ENCODE measurements at regions not wholly inside any gene's neighbourhood (a gene's known extent, or its start where the extent isn't known, plus 50 kb on each side); places are given as distances from the start of the nearest gene placed in this dataset.

- ChIA-PET CTCF (no interaction called here), POLR2A (ENCODE audit: unreplicated experiment) (no interaction called here)
- no peak for DNase-seq
These were observed 762.3 kb downstream of the C6orf118 start for GRCh38 chr6:164547076-164547475.

More at GRCh38 chr6:164547076-164547475, 762.3 kb downstream of the C6orf118 start:
- no peak overlapping the region for H2BK120ac ChIP-seq (ENCODE audit: low read depth, low read length)
- no peaks in the 10 kb centered on the region for H3K4me1 ChIP-seq (ENCODE audit: control insufficient read depth, insufficient read depth, low read length)
- H3K36me3 ChIP-seq (ENCODE audit: control insufficient read depth, insufficient read depth, low read length): no peaks in the 10 kb centered on the region
- dilution Hi-C loops (cut with HindIII; ENCODE audit: low sequenced_read_pairs, unreplicated experiment): no loop called here
- H2BK20ac ChIP-seq (ENCODE audit: low read depth, low read length): no peak overlapping the region
- no TSS peak for BruUV-seq (replicated peaks)
- no peak overlapping the region for H4K5ac ChIP-seq (ENCODE audit: low read depth, low read length)
- peaks cover 15% of the 10 kb centered on the region for H3K9me3 ChIP-seq (ENCODE audit: control insufficient read depth, insufficient read depth, low read length)
- H3K79me1 ChIP-seq (ENCODE audit: low read depth in 1 of 2, low read length in 2 of 2): no peaks in the 10 kb centered on the region
- intact Hi-C loops (cut with micrococcal nuclease): no loop called here
- H4K8ac ChIP-seq (ENCODE audit: low read depth in 2 of 2, low read length in 2 of 2): no peak overlapping the region
- no peak overlapping the region for H2AK5ac ChIP-seq (ENCODE audit: low read depth, low read length)
- H3K9me1 ChIP-seq (ENCODE audit: insufficient read depth, low read length): no peaks in the 10 kb centered on the region
- H3K4me3 ChIP-seq (ENCODE audit: insufficient read depth, low read depth, low read length): no peak overlapping the region
- ATAC-seq (ENCODE audit: low read depth): no peak
- H3K56ac ChIP-seq (ENCODE audit: extremely low read depth, insufficient read depth, low read length): no peak overlapping the region
- H3K4me2 ChIP-seq (ENCODE audit: low read depth, low read length): no peak overlapping the region
- no peak for TF ChIP-seq MAZ (IDR thresholded peaks at IDR 0.05; ENCODE audit: borderline replicate concordance, low read depth, low read length)
- TF ChIP-seq RFX5 (IDR thresholded peaks at IDR 0.05; ENCODE audit: low read depth, low read length): no peak
- TF ChIP-seq, protein P1, sequence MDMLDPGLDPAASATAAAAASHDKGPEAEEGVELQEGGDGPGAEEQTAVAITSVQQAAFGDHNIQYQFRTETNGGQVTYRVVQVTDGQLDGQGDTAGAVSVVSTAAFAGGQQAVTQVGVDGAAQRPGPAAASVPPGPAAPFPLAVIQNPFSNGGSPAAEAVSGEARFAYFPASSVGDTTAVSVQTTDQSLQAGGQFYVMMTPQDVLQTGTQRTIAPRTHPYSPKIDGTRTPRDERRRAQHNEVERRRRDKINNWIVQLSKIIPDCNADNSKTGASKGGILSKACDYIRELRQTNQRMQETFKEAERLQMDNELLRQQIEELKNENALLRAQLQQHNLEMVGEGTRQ (IDR thresholded peaks at IDR 0.05; ENCODE audit: low read depth, low read length): no peak
- no peak for TF ChIP-seq FOS (IDR thresholded peaks at IDR 0.05; ENCODE audit: low read depth, low read length)
- TF ChIP-seq ELK1 (IDR thresholded peaks at IDR 0.05; ENCODE audit: borderline replicate concordance, low read depth, low read length): no peak
- no peak for TF ChIP-seq MXI1 (IDR thresholded peaks at IDR 0.05; ENCODE audit: borderline replicate concordance, low read depth, low read length)
- TF ChIP-seq RAD21 (IDR thresholded peaks at IDR 0.05; ENCODE audit: low read length): no peak
- no peak for TF ChIP-seq POLR2A (IDR thresholded peaks at IDR 0.05; ENCODE audit: low read depth, low read length)
- TF ChIP-seq, protein P2, sequence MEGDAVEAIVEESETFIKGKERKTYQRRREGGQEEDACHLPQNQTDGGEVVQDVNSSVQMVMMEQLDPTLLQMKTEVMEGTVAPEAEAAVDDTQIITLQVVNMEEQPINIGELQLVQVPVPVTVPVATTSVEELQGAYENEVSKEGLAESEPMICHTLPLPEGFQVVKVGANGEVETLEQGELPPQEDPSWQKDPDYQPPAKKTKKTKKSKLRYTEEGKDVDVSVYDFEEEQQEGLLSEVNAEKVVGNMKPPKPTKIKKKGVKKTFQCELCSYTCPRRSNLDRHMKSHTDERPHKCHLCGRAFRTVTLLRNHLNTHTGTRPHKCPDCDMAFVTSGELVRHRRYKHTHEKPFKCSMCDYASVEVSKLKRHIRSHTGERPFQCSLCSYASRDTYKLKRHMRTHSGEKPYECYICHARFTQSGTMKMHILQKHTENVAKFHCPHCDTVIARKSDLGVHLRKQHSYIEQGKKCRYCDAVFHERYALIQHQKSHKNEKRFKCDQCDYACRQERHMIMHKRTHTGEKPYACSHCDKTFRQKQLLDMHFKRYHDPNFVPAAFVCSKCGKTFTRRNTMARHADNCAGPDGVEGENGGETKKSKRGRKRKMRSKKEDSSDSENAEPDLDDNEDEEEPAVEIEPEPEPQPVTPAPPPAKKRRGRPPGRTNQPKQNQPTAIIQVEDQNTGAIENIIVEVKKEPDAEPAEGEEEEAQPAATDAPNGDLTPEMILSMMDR (conservative IDR thresholded peaks at IDR 0.05; ENCODE audit: low read depth, low read length): no peak
- no peak for TF ChIP-seq CHD1 (IDR thresholded peaks at IDR 0.05; ENCODE audit: low read depth, low read length)
- no peak for TF ChIP-seq BHLHE40 (IDR thresholded peaks at IDR 0.05; ENCODE audit: low read depth, low read length)
- no peak for TF ChIP-seq CEBPB (IDR thresholded peaks at IDR 0.05; ENCODE audit: low read depth, low read length)
- TF ChIP-seq SMC3 (IDR thresholded peaks at IDR 0.05; ENCODE audit: low read depth, low read length): no peak
- no peak for TF ChIP-seq NFE2L2 (IDR thresholded peaks at IDR 0.05; ENCODE audit: low read depth, low read length)
- no peak for TF ChIP-seq RCOR1 (IDR thresholded peaks at IDR 0.05; ENCODE audit: insufficient replicate concordance, low read length)
- TF ChIP-seq MAFK (IDR thresholded peaks at IDR 0.05; ENCODE audit: low read depth, low read length): no peak
- no CpG with 5 or more reads among the region's 3 CpGs for WGBS, 2 experiments (ENCODE audit: extremely low coverage in 2 of 2, insufficient read length in 1 of 2)
- H2BK5ac ChIP-seq (ENCODE audit: low read depth, low read length, poor library complexity, severe bottlenecking): no peak overlapping the region
- H2BK15ac ChIP-seq (ENCODE audit: low read depth, low read length): no peak overlapping the region
- no peak overlapping the region for H3K18ac ChIP-seq (ENCODE audit: low read depth, low read length)
- no peak overlapping the region for H3K27ac ChIP-seq (ENCODE audit: insufficient read depth, low read length)
- no peaks in the 10 kb centered on the region for H4K20me1 ChIP-seq (ENCODE audit: insufficient read depth, low read length)
- no peak overlapping the region for H3K23ac ChIP-seq (ENCODE audit: low read depth, low read length)
- H3K27me3 ChIP-seq (ENCODE audit: control insufficient read depth, insufficient read depth, low read length): no peaks in the 10 kb centered on the region
- no peak overlapping the region for H3K14ac ChIP-seq (replicated peaks; ENCODE audit: low read depth, low read length)
- no peak overlapping the region for H4K91ac ChIP-seq (ENCODE audit: insufficient read depth, low read depth, low read length)
- in situ Hi-C loops (cut with MboI; ENCODE audit: low sequenced_read_pairs): no loop called here
- no peak overlapping the region for H2AFZ ChIP-seq (replicated peaks; ENCODE audit: low read length, poor library complexity)
- no peak overlapping the region for H3K9ac ChIP-seq (ENCODE audit: low read depth, low read length)
- H2AK9ac ChIP-seq (replicated peaks; ENCODE audit: low read depth, low read length, poor library complexity): no peak overlapping the region
- H3K4ac ChIP-seq (ENCODE audit: low read depth, low read length): no peak overlapping the region

Measured in IMR-90 (cell line).